ENCODE measurements at regions not wholly inside any gene's neighbourhood (a gene's known extent, or its start where the extent isn't known, plus 50 kb on each side); places are given as distances from the start of the nearest gene placed in this dataset.

DNA sequence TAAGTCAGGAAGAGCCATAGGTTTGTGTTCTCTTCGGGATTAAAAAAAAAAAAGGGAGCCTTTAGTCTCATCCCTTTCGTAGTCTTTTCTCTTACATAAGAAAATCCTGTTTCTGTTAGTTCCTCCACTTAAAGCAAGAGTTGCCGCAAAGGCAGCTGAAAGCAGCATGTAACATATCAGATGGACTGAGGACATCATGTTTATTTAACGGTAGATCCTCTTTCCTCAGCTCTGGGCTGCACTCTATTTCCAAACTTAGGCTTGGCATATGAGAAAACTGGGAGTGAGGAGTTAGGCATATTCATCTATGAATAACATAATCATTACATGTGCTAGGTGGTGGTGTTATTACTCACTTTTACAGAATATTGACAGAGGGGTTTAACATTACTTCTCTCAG is 391.2 kb downstream of the KLF12 start:
- H4K8ac ChIP-seq (ENCODE audit: low read depth in 2 of 2, low read length in 2 of 2) = no peak overlapping the region
- no CpG with 5 or more reads among the region's 4 CpGs for WGBS, 2 experiments (ENCODE audit: extremely low coverage in 2 of 2, insufficient read length in 1 of 2)

More for the DNA sequence above, 391.2 kb downstream of the KLF12 start:
- H3K14ac ChIP-seq (replicated peaks; ENCODE audit: low read depth, low read length) = no peak overlapping the region
- no peaks in the 10 kb centered on the region for H3K36me3 ChIP-seq (ENCODE audit: control insufficient read depth, insufficient read depth, low read length)
- no TSS peak for BruUV-seq (replicated peaks)
- H2BK120ac ChIP-seq (ENCODE audit: low read depth, low read length) = no peak overlapping the region
- H3K79me1 ChIP-seq (ENCODE audit: low read depth in 1 of 2, low read length in 2 of 2) = peaks cover 0 to 2% of the 10 kb centered on the region in 2 experiments; a peak in 2 of 4 replicates
- H2BK5ac ChIP-seq (ENCODE audit: low read depth, low read length, poor library complexity, severe bottlenecking) = no peak overlapping the region
- CTCF ChIA-PET = interaction anchor here (0.6 kb wide), 1 partner anchor 24 kb away, joined by 4 read pairs; no protein-coding TSS in a partner anchor
- H3K23ac ChIP-seq (ENCODE audit: low read depth, low read length) = no peak overlapping the region
- peak; percentile 51; the same call in 1 of the 2 replicates for ATAC-seq (ENCODE audit: low read depth)
- no peak overlapping the region for H4K91ac ChIP-seq (ENCODE audit: insufficient read depth, low read depth, low read length)
- H3K4me3 ChIP-seq (ENCODE audit: insufficient read depth, low read depth, low read length) = no peak overlapping the region
- H3K9me3 ChIP-seq (ENCODE audit: control insufficient read depth, insufficient read depth, low read length) = no peaks in the 10 kb centered on the region
- no peak overlapping the region for H3K9ac ChIP-seq (ENCODE audit: low read depth, low read length)
- H2AK9ac ChIP-seq (replicated peaks; ENCODE audit: low read depth, low read length, poor library complexity) = no peak overlapping the region
- peaks cover 6% of the 10 kb centered on the region; the same call in 1 of the 2 replicates for H3K9me1 ChIP-seq (ENCODE audit: insufficient read depth, low read length)
- POLR2A ChIA-PET (ENCODE audit: unreplicated experiment) = no interaction called here
- H3K4me1 ChIP-seq (ENCODE audit: control insufficient read depth, insufficient read depth, low read length) = peaks cover 3% of the 10 kb centered on the region
- H2BK15ac ChIP-seq (ENCODE audit: low read depth, low read length) = no peak overlapping the region
- H4K20me1 ChIP-seq (ENCODE audit: insufficient read depth, low read length) = no peaks in the 10 kb centered on the region
- H3K27ac ChIP-seq (ENCODE audit: insufficient read depth, low read length) = no peak overlapping the region
- no peak overlapping the region for H2BK20ac ChIP-seq (ENCODE audit: low read depth, low read length)
- DNase-seq = peak; percentile 32
- H2AFZ ChIP-seq (replicated peaks; ENCODE audit: low read length, poor library complexity) = no peak overlapping the region
- H3K56ac ChIP-seq (ENCODE audit: extremely low read depth, insufficient read depth, low read length) = no peak overlapping the region
- dilution Hi-C loops (cut with HindIII; ENCODE audit: low sequenced_read_pairs, unreplicated experiment) = no loop called here
- H3K18ac ChIP-seq (ENCODE audit: low read depth, low read length) = no peak overlapping the region
- TF ChIP-seq, protein P1, sequence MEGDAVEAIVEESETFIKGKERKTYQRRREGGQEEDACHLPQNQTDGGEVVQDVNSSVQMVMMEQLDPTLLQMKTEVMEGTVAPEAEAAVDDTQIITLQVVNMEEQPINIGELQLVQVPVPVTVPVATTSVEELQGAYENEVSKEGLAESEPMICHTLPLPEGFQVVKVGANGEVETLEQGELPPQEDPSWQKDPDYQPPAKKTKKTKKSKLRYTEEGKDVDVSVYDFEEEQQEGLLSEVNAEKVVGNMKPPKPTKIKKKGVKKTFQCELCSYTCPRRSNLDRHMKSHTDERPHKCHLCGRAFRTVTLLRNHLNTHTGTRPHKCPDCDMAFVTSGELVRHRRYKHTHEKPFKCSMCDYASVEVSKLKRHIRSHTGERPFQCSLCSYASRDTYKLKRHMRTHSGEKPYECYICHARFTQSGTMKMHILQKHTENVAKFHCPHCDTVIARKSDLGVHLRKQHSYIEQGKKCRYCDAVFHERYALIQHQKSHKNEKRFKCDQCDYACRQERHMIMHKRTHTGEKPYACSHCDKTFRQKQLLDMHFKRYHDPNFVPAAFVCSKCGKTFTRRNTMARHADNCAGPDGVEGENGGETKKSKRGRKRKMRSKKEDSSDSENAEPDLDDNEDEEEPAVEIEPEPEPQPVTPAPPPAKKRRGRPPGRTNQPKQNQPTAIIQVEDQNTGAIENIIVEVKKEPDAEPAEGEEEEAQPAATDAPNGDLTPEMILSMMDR (conservative IDR thresholded peaks at IDR 0.05; ENCODE audit: low read depth, low read length) = no peak
- TF ChIP-seq MXI1 (IDR thresholded peaks at IDR 0.05; ENCODE audit: borderline replicate concordance, low read depth, low read length) (no peak), CHD1 (IDR thresholded peaks at IDR 0.05; ENCODE audit: low read depth, low read length) (no peak), NFE2L2 (IDR thresholded peaks at IDR 0.05; ENCODE audit: low read depth, low read length) (no peak)
- H3K4me2 ChIP-seq (ENCODE audit: low read depth, low read length) = no peak overlapping the region
- intact Hi-C loops (cut with micrococcal nuclease) = no loop called here
- H3K27me3 ChIP-seq (ENCODE audit: control insufficient read depth, insufficient read depth, low read length) = no peaks in the 10 kb centered on the region
- H2AK5ac ChIP-seq (ENCODE audit: low read depth, low read length) = no peak overlapping the region
- no peak overlapping the region for H3K4ac ChIP-seq (ENCODE audit: low read depth, low read length)
- in situ Hi-C loops (cut with MboI; ENCODE audit: low sequenced_read_pairs) = no loop called here
- H4K5ac ChIP-seq (ENCODE audit: low read depth, low read length) = no peak overlapping the region
